ENCODE measurements at regions not wholly inside any gene's neighbourhood (a gene's known extent, or its start where the extent isn't known, plus 50 kb on each side); places are given as distances from the start of the nearest gene placed in this dataset.

- DNase-seq (ENCODE audit: low spot score) = no peak
- H4K20me1 ChIP-seq (ENCODE audit: insufficient read depth, poor library complexity, severe bottlenecking) = no peaks in the 10 kb centered on the region
- no peaks in the 10 kb centered on the region for H3K4me1 ChIP-seq (ENCODE audit: insufficient read depth)
- H3K9me3 ChIP-seq (ENCODE audit: low read depth) = no peaks in the 10 kb centered on the region
- no peaks in the 10 kb centered on the region for H3K27me3 ChIP-seq
- TF ChIP-seq EZH2 (IDR thresholded peaks at IDR 0.05; ENCODE audit: borderline replicate concordance) (no peak), CTCF (IDR thresholded peaks at IDR 0.05; ENCODE audit: poor library complexity) (no peak), EZH2phosphoT487 (IDR thresholded peaks at IDR 0.05; ENCODE audit: low read depth, severe bottlenecking, unreplicated experiment) (no peak)
- H3K79me2 ChIP-seq = no peaks in the 10 kb centered on the region
- no peak overlapping the region for H3K27ac ChIP-seq
- no peaks in the 10 kb centered on the region for H3K36me3 ChIP-seq (replicated peaks; ENCODE audit: insufficient read depth, low read depth)
- no peaks in the 10 kb centered on the region for H3K9me2 ChIP-seq (replicated peaks; ENCODE audit: insufficient read depth)
- H2AFZ ChIP-seq = no peak overlapping the region
- H3K4me2 ChIP-seq = no peak overlapping the region
- WGBS (ENCODE audit: low lambda C conversion rate, missing lambda C conversion rate) = 86% methylated on average over 1 of the region's 1 CpG
- H3K4me3 ChIP-seq = no peak overlapping the region
These were observed 89.2 kb upstream of the OLFM3 start for GRCh38 chr1:102085896-102086295.

GRCh38 chr1:102084771-102085535, 88.2 kb upstream of the OLFM3 start:
- TF ChIP-seq EZH2 (IDR thresholded peaks at IDR 0.05; ENCODE audit: borderline replicate concordance) (no peak), EZH2phosphoT487 (IDR thresholded peaks at IDR 0.05; ENCODE audit: low read depth, severe bottlenecking, unreplicated experiment) (no peak), CTCF (IDR thresholded peaks at IDR 0.05; ENCODE audit: poor library complexity) (no peak)
- Histone ChIP-seq H4K20me1 (ENCODE audit: insufficient read depth, poor library complexity, severe bottlenecking) (no peaks in the 10 kb centered on the region), H3K4me2 (no peak overlapping the region), H3K4me1 (ENCODE audit: insufficient read depth) (no peaks in the 10 kb centered on the region), H3K79me2 (no peaks in the 10 kb centered on the region), H3K36me3 (replicated peaks; ENCODE audit: insufficient read depth, low read depth) (no peaks in the 10 kb centered on the region), H2AFZ (no peak overlapping the region), H3K9me3 (ENCODE audit: low read depth) (no peaks in the 10 kb centered on the region), H3K27me3 (no peaks in the 10 kb centered on the region), H3K9me2 (replicated peaks; ENCODE audit: insufficient read depth) (no peaks in the 10 kb centered on the region), H3K4me3 (no peak overlapping the region), H3K27ac (no peak overlapping the region)
- no peak for DNase-seq (ENCODE audit: low spot score)
- 67% methylated on average over 1 of the region's 1 CpG for WGBS (ENCODE audit: low lambda C conversion rate, missing lambda C conversion rate)

- no peak overlapping the region for H3K4me3 ChIP-seq
- H2AFZ ChIP-seq = no peak overlapping the region
- no peaks in the 10 kb centered on the region for H3K9me3 ChIP-seq (ENCODE audit: low read depth)
- no peak overlapping the region for H3K27ac ChIP-seq
- H3K4me1 ChIP-seq (ENCODE audit: insufficient read depth) = no peaks in the 10 kb centered on the region
- 80% methylated on average over 3 of the region's 3 CpGs for WGBS (ENCODE audit: low lambda C conversion rate, missing lambda C conversion rate)
- H4K20me1 ChIP-seq (ENCODE audit: insufficient read depth, poor library complexity, severe bottlenecking) = no peaks in the 10 kb centered on the region
- DNase-seq (ENCODE audit: low spot score) = no peak
- H3K36me3 ChIP-seq (replicated peaks; ENCODE audit: insufficient read depth, low read depth) = no peaks in the 10 kb centered on the region
- H3K27me3 ChIP-seq = no peaks in the 10 kb centered on the region
- TF ChIP-seq EZH2phosphoT487 (IDR thresholded peaks at IDR 0.05; ENCODE audit: low read depth, severe bottlenecking, unreplicated experiment) (no peak), CTCF (IDR thresholded peaks at IDR 0.05; ENCODE audit: poor library complexity) (no peak), EZH2 (IDR thresholded peaks at IDR 0.05; ENCODE audit: borderline replicate concordance) (no peak)
- no peaks in the 10 kb centered on the region for H3K9me2 ChIP-seq (replicated peaks; ENCODE audit: insufficient read depth)
- H3K4me2 ChIP-seq = no peak overlapping the region
- no peaks in the 10 kb centered on the region for H3K79me2 ChIP-seq
These were observed 86.5 kb upstream of the OLFM3 start for GRCh38 chr1:102083192-102083591.
